SW480 (cell line): ENCODE measurements at regions not wholly inside any gene's neighbourhood (a gene's known extent, or its start where the extent isn't known, plus 50 kb on each side); places are given as distances from the start of the nearest gene placed in this dataset.
A peak's percentile ranks its signal among the peaks of the same experiment; 100 is the strongest.

Experiments
- DNase-seq: peaks from one replicate; pipeline ENCODE4 v3.0.0-alpha.2; 2016; ENCODE audit warnings: low spot score

DNA sequence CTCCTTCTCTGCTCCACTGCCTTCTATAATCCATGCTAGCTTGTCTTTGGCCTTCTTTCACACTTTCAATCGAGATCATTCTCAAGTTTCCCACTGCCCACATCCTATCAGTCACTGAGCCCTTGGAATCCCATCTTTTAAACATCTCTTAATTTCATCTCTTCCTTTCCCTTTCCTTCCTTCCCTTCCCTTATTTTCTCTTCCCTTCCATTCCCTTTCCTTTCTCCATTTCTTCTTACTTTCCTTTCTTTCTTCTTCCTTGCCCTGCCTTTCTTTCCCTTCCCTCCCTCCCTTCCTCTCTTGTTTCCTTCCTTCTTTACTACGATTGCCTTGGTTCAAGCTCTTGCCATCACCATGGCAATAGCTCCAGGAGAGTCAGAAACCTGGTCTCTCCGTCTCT, 183.8 kb downstream of the EMP1 start:
- DNase-seq: no peak

DNA sequence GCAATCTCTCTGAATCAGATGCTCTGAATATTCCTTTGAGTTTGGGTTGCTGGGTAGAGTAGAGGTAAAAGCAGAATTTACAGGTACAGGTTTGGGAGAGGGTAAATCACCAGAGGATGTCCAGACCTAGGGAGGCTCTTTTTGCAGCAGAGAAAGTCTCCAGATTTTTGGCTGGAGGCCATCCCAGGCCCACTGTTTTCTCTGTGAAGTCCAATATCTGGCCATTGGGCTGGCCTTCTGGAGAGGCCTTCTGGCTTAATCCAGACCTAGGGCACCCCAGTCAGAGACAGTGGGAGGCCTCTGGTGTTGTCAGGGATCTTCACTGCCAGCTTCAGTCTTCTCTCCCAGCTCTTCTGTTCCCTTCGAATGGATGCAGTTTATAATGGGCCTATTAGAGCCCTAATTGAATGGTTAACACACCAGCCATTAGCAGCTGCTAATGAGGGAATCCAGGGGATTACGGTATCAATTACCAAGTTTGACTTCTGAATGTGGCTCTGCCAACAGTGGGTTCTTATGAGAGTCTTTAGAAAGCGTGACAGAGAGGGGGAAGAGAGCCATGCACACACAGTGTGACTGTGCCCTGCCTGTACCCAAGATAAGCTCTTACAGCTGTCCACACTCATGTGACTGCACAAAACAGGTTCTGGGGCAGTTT, 183.1 kb downstream of the EMP1 start:
- no peak for DNase-seq

DNA sequence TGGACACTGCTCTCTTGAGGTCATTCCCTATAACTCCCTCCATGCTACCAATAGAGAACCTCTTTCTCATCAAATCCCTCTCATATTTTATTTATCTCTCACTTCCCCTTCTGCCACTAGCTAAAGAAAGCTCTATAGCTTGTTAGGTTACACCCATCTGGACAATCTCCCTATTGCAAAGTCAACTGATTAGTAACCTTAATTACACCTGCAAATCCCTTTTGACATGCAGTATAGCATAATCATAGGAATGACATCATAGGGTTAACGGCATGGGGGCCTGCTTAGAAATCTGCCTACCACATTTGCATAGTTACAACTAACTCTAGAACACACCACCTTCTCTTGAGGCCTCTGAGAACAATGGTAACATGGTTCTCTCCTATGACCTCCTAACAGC, 181.2 kb downstream of the EMP1 start:
- no peak for DNase-seq

DNA sequence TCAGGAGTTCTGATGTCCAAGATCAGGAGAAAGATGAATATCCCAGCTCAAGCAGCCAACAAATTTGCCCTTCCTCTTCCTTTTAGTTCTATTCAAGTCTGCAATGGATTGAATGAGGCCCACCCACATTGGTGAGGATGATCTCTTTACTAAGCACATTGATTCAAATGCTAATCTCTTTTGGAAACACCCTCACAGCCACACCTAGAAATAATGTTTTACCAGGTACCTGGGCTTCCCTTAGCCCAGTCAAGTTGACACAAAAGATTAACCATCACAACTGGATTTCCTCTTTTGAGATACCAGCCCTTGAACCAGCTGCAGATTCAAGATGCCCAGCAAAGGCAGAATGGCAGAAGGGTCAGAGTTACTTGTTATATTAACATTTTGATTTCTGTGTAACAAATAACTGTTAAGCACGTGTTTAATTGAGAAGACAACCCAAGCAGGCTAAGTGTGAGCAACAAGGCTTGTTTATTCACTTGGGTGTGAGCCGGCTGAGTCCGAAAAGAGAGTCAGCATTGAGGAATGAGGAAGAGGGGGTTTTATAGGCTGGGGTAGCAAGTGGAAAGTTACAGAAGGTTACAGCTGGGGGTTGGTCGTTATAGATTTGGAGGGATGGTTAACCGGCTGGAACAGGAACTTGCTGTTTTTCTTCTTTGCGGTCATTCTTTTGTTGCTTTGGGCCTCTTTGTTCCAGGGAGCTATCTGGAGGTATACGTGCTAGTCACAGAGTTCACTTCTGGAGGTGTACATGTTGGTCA, 180.3 kb downstream of the EMP1 start:
- peak; percentile 46 for DNase-seq

DNA sequence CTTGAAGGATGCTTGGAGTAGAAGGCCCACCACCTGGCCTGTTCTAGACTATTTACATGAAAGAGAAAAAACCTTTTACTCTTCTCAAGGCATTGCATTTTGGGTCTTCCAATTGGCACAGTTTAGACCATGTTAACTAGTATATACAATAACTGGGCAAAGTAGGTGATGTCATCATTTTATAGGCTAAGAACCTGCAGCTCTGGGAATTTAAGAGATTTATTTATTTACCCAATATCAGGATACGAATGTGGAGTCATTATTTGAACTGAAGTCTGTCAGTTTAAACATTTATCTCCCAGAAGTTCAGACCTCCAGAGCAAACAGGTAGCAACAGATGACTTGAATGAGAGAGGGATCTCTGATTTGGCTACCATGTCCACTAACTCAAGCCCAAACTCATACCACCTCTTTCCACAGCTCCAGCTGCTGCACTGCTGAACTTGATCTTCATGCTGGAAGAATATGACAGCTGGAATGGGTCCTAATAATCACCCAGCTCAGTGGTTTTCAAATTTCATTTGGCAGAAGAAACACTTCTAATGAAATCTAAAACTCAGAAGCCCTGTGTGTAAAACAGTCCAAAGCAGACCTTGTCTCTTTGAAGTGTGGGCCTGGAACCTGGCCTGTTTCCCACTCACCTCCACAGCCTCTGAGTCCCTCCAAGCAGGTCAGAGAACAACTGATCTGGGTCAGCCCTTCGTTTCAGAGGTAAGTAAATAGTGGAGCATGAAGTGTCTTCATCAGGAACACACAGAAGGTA, 179.2 kb downstream of the EMP1 start:
- no peak for DNase-seq

DNA sequence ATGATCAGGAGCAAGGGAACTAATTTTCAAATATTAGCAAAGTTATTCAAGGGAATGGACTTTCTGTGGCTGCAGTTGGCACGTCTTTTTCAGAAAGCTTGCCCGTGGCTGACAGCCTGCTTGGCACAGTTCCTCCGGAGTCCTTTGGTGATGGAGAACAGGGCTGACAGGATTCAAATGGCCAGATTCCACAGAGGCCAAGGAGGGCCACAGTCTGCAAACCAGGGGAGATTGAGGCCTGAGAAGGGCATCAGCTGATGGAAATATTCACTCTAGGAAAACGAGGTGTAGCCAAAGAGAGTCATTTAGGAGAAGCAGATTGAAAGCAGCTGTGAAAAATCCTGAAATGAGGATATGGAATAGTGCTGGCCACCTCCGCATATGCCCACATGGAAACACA, 178.3 kb downstream of the EMP1 start:
- no peak for DNase-seq

DNA sequence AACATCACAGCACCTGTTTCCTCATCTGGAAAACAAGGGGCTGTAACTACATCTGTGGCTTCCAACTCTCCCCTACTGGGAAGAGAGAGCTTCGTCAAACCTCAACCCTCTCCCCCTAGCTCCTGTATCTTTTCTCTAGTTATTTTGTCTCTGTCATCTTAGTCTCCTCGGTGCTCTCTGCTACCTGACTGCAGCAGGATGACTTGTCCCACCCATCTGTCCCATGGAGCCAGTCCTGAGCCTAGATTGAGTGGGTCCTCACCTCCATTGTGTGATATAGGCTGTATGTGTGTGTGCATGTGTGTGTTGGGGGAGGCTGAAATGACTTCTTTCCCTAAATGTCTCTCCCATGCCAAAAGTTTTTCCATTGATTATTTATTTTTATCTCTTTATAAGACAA, 177.3 kb downstream of the EMP1 start:
- DNase-seq: no peak

DNA sequence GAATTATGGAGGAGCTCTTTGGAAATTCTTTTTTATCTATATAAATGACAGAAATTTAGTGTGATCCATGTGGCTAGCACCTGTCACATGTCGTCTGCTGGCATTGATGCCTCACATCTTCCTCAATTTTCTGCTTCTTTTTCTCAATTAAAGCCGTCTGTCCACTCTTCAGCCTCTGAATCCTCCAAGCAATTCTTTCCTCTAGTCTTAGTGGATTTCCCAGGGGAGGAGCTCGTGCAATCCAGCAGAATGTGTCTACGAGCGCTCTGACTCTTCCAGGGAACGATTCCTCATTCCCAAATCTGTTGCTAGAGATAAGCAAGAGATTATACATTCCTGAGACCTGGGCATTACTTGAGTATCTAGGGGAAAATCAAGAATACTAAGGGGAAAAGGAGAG, 176.6 kb downstream of the EMP1 start:
- no peak for DNase-seq

DNA sequence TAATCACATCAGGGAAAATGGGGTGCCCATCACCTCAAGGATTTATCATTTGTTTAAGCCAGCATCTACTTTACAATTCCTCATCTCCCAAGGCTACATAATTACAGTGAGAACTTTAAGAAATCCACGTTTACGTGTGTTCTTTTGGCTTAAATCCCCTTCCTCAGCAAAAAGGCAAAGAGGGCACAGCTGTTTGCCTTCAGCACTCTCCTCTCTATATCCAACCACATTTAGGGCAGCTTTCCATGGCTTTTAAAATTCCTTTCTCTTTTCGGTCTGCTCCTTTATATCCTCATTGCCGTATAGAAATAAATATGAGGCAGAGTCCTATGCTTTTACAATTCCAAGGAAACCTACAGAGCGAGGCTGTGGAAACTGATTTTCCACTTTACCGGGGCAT, 175.9 kb downstream of the EMP1 start:
- DNase-seq: no peak

DNA sequence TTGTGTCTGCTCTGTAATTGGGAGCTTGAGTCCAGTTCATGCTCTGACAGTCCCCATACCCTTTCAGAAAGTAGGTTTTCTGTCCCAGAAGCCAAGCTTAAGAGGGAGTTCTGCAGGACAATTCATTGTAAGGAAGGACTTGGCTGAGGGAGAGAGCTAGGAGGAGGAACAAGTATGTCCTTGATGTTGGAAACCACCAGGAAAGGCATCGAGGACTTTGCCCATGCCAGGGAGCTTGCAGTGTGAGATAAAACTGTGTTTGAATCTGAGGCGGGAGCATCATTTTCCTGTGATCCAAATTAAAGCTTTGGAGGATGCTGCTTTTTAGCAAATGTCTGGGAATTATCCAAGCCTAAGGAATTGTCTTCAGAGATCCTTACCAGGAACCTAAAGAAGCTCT, 175.3 kb downstream of the EMP1 start:
- no peak for DNase-seq

DNA sequence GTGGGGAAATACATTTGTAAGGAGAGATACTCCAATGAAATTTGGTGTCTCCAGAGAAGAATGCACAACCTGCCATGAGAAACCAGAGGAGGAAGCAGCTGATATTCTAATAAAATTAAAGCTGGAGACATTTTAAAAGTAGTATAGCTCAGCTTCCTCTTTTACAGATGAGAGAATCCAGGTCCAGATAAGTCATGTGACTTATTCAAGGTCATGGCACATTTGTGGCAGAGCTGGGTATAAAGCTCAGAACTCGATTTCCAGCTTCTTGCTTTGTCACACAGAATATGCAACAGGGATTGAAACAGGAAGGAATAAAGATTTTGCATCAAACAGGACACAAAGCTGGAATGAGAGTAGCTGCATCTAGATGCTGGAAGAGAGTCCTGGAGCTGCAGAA, 174.8 kb downstream of the EMP1 start:
- no peak for DNase-seq

DNA sequence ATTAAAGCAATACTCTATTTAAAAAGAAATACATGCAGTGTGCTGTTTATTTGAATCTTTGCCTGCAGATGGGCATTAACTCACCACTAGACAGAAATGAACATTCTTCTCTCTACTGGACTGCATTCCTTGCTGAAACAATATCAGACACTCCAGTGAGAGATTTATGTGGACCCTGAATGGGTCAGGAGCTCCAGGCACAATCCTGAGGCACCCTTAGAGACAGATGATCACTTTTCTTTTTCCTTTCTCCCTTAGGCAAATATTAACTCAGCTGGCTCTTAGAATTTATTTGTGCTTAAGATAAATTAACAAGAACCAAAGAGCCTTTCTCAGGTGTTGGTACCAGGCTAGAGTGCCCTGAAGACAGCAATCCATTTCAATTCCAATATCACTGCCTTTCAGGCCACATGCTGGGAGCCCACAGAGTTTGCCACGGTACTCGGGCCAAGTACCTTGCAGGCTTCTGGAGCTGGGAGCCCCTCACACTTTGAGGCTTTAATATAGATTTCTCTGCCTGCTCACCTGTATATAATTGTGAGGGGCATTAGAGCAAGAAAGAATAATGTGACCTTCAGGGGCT, 173.0 kb downstream of the EMP1 start:
- DNase-seq: no peak

DNA sequence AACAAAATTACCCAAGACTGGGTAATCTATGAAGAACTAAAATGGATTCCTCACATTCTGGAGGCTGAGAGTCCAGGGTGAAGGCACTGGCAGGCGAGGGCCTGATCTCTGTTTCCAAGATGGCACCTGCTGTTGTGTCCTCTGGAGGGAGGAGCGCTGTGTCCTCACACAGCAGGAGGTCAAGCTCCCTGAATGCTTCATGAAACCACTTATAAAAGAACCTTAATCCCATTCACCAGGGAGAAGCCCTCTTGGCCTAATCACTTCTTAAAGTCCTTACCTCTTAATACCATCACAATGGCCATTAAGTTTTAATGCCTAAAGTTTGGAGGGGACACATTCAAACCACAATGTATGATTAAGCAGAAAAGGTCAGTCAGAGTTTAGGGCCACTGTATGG, 172.4 kb downstream of the EMP1 start:
- no peak for DNase-seq

DNA sequence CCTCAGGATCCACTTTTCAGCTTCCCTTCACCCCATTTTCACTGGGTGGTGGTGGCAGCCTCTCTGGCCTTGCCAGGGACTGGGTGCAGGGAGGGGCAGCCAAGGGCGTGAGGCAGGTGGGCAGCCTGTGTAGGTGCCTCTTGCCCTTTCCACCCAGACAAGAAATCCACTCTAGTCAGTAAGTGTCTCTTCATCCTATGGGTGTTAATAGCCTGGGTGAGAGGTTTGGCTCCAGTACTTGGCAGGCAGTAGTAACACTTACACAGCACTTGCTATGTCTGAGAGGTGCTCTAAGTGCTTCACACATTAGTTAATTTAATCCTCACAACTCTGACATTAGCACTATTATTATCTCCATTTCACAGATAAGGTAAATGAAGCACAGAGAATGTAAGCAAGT, 171.9 kb downstream of the EMP1 start:
- DNase-seq: no peak

DNA sequence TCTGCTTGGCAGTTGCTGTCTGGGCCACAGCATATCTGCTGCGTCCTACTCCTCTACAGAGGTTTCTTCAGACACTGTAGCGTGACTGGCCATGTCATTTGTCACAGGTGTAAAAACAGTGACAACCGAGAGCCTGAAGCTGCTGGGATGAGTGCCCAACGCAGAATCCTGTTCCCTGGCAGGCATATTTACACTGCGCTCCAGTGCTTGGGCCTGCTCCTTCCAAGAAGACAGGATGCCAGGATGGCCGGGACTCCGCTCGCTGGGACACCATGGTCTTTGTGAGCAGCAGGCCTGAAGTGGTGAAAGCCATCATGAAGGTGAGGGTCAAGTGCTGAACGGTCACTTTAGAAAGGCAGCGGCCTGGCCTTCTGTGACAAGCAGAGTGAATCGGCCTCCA, 171.4 kb downstream of the EMP1 start:
- DNase-seq: no peak

DNA sequence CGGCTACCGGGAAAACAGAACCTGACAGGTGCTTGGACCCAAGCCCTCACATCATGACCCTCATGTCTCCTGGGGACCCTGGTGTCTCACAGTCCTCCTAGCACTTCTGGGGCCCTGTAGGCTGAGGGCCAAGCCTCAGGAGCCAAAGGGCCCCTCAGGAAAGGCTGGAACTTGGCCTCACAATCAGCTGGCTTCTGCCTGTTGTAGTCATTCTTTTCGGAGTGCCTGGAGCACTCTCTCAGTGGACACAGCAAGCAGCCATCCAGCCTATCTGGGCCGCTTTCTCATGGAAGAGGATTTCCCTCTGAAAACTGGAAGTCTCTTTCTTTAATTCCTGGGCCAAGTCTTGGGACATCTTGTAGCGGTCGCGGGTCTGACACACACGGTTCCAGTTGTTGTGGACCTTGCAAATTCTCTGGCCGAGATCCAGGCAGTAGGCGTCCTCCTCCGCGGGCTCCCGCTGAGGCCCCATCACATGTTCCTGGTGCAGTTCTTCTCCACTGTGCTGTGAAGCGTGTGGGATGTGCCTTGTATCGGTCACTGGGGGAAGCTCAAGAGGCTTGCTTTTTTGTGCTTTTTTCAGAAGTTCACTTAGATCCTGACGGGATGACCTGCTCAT, 169.3 kb downstream of the EMP1 start:
- no peak for DNase-seq

DNA sequence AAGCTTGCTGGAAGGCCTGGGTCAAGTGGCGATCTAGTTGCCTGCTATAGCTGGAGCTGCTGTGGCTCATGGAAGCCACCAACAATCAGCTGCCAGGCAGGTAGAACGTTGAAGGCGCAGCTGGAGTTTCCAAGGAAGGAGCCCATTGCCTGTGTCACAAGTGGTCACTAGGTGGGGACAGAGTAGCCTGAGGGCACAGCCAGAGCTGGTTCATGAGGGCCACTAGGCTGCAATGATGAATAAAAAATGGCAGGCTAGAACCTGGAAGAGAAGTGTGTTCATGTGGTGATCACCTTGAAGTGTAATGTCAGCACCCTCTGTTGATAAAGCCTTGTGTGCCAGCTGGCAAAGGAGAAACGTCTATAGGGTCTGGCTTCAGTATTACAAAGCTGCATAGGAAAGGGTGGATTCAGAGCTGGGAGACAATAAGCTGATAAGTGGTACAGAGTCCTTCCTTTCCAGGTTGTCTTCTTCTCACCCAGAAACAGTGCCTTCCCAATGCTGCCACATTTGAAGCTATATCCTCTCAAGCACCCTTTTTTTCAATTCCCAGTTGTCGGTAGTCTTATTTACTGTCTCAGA, 165.8 kb downstream of the EMP1 start:
- peak; percentile 86 for DNase-seq

DNA sequence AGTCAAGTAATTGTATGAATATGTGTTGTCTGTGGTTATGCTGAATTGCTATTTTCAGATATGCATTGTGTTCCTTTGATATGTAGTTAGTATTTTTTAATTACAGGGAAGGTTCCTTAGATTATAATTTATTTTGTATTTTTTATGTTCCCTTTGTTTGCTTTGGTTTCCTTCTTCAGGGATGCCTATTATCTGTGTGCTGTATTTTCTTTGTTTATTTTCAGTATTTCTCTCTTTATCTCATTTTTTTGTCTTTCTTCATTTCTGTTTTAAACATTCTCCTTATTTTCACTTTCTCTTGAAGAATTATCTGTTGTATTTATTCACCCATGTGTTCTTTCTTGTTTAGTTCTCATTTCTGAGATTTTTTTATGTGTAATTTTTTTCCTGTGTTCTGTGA, 163.1 kb downstream of the EMP1 start:
- DNase-seq: no peak

DNA sequence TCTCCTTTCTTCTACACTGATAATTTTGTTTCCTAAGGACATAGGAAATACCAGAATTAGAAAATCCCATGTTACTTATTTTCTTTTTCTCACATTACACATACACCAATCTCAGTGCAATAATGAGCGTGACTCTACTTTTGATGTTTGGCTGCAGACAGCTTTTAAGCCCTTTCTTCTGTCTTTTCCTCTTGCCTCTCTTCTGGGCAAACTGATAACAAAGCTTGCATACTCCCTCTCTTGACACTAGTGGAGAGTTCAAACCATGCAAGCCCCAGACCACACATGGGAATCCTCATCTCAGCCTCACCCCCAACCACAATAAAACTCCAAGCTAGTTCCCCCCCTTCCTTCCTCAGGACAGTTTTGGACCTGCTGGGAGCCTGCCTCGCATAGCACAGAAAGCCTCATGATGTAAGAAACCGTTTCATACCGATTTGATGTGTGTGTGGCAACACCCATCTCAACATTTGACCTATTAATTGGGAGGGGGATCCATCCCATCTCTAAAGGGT, 161.9 kb downstream of the EMP1 start:
- DNase-seq: no peak

DNA sequence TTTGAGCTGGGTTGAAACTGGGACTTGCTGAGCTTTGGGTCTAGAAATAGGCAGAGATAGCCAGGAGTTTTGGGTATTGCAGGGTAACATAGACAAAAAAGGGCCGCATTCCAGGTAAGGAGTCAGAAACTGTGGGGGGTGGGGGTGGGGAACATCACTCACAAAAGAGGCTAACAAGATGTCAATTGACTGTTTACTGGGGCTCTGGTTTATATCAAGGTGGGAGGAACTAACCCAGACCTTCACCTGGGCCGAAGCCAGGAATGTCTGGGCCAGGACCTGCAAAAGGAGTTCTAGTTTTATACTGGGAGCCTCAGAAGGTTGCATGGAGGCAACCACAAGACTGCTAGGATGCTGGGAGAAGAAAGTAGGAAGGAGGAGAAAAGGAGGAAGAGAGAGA, 154.4 kb downstream of the EMP1 start:
- no peak for DNase-seq

DNA sequence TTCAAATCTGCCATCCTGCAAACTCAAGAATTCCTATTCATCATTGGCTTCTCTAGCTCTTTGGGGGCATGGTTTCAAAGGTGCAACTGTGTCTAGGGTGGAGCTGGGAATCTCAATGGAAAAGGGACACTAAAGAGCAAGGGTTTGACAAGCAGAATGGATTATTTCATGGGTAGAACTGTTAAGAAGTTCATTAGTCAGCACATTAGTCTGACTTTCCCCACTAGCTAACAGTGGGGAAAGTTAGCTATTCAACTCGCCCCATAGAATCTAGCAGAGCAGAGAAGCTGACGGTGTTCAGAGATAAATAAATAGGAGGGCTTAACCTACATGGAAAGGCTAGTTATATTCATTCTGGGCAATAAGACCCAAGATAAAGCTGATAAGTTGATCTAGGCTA, 153.9 kb downstream of the EMP1 start:
- DNase-seq: no peak

DNA sequence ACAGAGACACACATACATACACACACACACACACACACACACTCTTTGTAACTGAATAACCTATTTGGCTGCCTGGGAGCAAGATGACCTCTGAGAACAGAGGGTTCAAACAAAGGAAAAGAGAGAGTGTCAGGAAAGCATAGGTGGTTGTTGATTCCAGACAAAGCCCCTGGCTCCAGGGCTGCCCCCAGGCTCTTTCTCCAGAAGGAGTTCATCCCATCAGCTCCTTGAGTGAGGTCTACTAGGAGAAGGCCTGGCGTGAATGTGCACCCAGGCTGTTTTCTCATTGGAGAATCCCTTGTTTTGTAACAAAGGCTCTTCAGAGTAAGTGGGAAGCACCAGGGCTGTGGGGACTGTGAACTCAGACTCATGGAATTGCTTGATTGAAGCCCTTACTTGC, 151.9 kb downstream of the EMP1 start:
- no peak for DNase-seq
